ENCODE measurements at regions not wholly inside any gene's neighbourhood (a gene's known extent, or its start where the extent isn't known, plus 50 kb on each side); places are given as distances from the start of the nearest gene placed in this dataset.
"Not testable (repeated sequence)": the region's sequence is repeated elsewhere in the genome, so short reads cannot be mapped to it uniquely, and the experiment has no call there.

- intact Hi-C loops (cut with DNase I) = no loop called here
- peaks cover 0 to 3% (median 0%) of the 10 kb centered on the region in 4 donors for H3K27me3 ChIP-seq
- no peak overlapping the region for H3K27ac ChIP-seq
- H3K4me3 ChIP-seq = no peak overlapping the region
- peaks cover 0 to 5% (median 4%) of the 10 kb centered on the region in 3 donors for H3K9me3 ChIP-seq
- no peaks in the 10 kb centered on the region for H3K4me1 ChIP-seq
- WGBS, 2 donors = 53 to 88% methylated on average over 1 of the region's 1 CpG
- no peak for DNase-seq
- no peaks in the 10 kb centered on the region for H3K36me3 ChIP-seq
- no peak for TF ChIP-seq POLR2A (IDR thresholded peaks at IDR 0.05)
- TF ChIP-seq CTCF (IDR thresholded peaks at IDR 0.05) = no peak
Measured at GRCh38 chr2:160613466-160614153, 120.0 kb upstream of the RBMS1 start.

DNA sequence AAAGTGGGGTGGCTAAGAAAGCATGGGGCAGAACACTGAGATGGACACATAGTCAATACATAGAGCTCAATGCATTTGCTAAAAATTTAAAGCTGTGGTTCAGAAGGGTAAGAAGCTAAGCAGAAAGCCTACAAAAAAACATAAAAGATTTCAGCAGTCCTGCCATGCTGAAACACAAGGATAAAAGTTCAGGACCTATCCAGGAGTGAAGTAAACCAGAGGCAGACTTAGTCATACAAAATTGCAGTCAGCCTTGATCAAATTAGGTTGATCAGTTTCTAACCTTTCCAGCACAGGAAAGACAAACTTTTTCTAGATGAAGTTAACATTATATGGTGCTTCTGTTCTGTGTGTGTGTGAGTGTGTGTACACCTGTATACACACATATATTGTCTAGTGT is 120.8 kb upstream of the RBMS1 start:
- no peak overlapping the region for H3K27ac ChIP-seq
- no peaks in the 10 kb centered on the region for H3K36me3 ChIP-seq
- intact Hi-C loops (cut with DNase I) = no loop called here
- TF ChIP-seq CTCF (IDR thresholded peaks at IDR 0.05) = no peak
- H3K4me1 ChIP-seq = no peaks in the 10 kb centered on the region
- peaks cover 0 to 3% (median 0%) of the 10 kb centered on the region in 4 donors for H3K27me3 ChIP-seq
- peaks cover 0 to 5% (median 4%) of the 10 kb centered on the region in 3 donors for H3K9me3 ChIP-seq
- DNase-seq = no peak
- H3K4me3 ChIP-seq = no peak overlapping the region

- intact Hi-C loops (cut with DNase I) = no loop called here
- TF ChIP-seq CTCF (IDR thresholded peaks at IDR 0.05) = no peak
- no peak for TF ChIP-seq POLR2A (IDR thresholded peaks at IDR 0.05)
- no peak overlapping the region for H3K27ac ChIP-seq
- no peaks in the 10 kb centered on the region for H3K4me1 ChIP-seq
- peaks cover 0 to 5% (median 4%) of the 10 kb centered on the region in 3 donors for H3K9me3 ChIP-seq
- H3K36me3 ChIP-seq = no peaks in the 10 kb centered on the region
- no peak overlapping the region for H3K4me3 ChIP-seq
- DNase-seq = no peak
- WGBS, 2 donors = 68 to 75% methylated on average over 2 of the region's 2 CpGs
- H3K27me3 ChIP-seq = peaks cover 0 to 3% (median 0%) of the 10 kb centered on the region in 4 donors
Measured at GRCh38 chr2:160615706-160616105, 122.1 kb upstream of the RBMS1 start.

DNA sequence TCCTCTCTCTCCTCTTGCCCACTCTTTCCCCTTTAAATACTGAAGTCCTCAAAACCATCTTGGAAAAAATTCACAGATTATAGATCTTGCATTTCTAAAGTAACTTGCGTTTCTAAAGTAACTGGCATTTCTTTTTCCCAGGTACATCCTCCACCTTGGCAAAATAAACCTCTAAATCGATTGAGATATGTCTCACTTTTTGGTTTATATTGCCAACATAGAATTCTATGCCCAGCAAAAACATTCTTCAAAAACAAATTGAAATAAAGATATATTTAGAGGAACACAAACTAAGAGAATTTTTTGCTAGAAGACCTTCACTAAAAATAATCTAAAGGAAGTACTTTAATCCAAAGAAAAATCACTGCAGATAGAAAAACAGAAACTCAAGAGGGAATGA is 122.5 kb upstream of the RBMS1 start:
- H3K9me3 ChIP-seq = peaks cover 0 to 5% (median 4%) of the 10 kb centered on the region in 3 donors
- H3K4me3 ChIP-seq = no peak overlapping the region
- H3K36me3 ChIP-seq = no peaks in the 10 kb centered on the region
- no peak overlapping the region for H3K27ac ChIP-seq
- no peak for TF ChIP-seq POLR2A (IDR thresholded peaks at IDR 0.05)
- no peak for TF ChIP-seq CTCF (IDR thresholded peaks at IDR 0.05)
- intact Hi-C loops (cut with DNase I) = no loop called here
- 87 to 91% methylated on average over 2 of the region's 2 CpGs for WGBS, 2 donors
- H3K4me1 ChIP-seq = no peaks in the 10 kb centered on the region
- H3K27me3 ChIP-seq = peaks cover 0 to 3% (median 0%) of the 10 kb centered on the region in 4 donors
- no peak for DNase-seq

DNA sequence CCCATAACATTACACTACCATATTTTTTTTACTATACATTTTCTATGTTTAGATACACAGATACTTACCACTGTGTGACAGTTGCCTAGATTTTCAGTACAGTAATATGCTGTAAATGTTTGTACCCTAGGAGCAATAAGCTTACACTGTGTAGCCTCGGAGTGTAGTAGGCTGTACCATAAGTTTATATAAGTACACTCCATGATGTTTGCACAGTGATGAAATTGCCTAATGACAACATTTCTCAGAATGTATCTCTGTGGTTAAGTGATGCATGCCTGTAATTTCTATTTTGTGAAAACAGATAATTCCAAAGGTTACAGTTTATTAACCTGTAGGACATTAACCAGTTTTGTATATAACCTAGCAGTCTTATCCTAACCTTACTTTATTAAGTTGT is 128.1 kb upstream of the RBMS1 start:
- Histone ChIP-seq H3K27ac (no peak overlapping the region), H3K27me3 (no peaks in the 10 kb centered on the region), H3K9me3 (no peaks in the 10 kb centered on the region), H3K36me3 (no peaks in the 10 kb centered on the region), H3K4me3 (no peak overlapping the region), H3K4me1 (no peaks in the 10 kb centered on the region)
- TF ChIP-seq POLR2A (IDR thresholded peaks at IDR 0.05) (no peak), CTCF (IDR thresholded peaks at IDR 0.05) (no peak)
- 85 to 92% methylated on average over 1 of the region's 1 CpG for WGBS, 2 donors
- intact Hi-C loops (cut with DNase I) = no loop called here
- no peak for DNase-seq

DNA sequence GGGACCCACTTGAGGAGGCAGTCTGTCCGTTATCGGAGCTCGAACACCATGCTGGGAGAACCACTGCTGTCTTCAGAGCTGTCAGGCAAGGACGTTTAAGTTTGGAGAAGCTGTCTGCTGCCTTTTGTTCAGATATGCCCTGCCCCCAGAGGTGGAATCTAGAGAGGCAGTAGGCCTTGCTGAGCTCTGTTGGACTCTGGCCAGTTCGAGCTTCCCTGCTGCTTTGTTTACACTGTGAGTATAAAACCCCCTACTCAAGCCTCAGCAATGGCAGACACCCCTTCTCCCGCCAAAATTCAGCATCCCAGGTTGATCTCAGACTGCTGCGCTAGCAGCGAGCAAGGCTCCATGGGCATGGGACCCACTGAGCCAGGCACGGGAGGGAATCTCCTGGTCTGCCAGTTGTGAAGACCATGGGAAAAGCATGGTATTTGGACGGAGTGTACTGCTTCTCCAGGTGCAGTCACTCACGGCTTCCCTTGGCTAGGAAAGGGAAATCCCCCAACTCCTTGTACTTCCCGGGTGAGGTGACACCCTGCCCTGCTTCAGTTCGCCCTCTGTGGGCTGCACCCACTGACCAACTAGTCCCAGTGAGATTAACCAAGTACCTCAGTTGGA is 134.5 kb upstream of the RBMS1 start:
- H3K27ac ChIP-seq; DNase-seq; H3K4me1 ChIP-seq; H3K9me3 ChIP-seq; intact Hi-C loops (cut with DNase I); H3K27me3 ChIP-seq; H3K36me3 ChIP-seq; H3K4me3 ChIP-seq: not testable (repeated sequence)
- WGBS, 2 donors = 87 to 89% methylated on average over 8 to 12 of the region's 13 CpGs

All from esophagus squamous epithelium (tissue), 5 donors.